ENCODE measurements at regions not wholly inside any gene's neighbourhood (a gene's known extent, or its start where the extent isn't known, plus 50 kb on each side); places are given as distances from the start of the nearest gene placed in this dataset.
"Not testable (repeated sequence)": the region's sequence is repeated elsewhere in the genome, so short reads cannot be mapped to it uniquely, and the experiment has no call there.

DNA sequence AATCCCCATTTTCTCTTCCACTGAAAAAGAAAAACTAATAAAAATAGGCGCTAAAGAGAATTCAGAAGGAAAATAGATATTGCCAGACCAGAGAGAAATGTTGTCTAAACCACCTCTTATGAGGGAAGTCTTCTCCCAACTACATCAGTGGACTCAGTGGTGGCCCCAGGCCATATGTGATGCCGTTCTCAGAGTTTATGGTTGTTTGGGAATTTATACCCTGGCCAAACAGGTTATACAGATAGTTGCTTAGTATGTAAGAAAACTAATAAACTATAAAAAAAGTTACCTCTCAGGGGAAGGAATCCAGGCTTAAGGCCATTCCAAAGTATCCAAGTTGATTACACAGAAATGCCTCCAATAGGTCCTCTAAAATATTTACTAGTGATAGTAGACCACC lies 103.4 kb upstream of the RBM19 start:
- Mint-ChIP-seq H3K27me3 (no peaks in the 10 kb centered on the region), H3K4me1 (no peaks in the 10 kb centered on the region), H3K36me3 (no peaks in the 10 kb centered on the region), H3K9me3 (no peaks in the 10 kb centered on the region), H3K27ac (no peak overlapping the region), H3K4me3 (no peak overlapping the region)
- no peak for DNase-seq
- CTCF ChIA-PET, result no interaction called here

DNA sequence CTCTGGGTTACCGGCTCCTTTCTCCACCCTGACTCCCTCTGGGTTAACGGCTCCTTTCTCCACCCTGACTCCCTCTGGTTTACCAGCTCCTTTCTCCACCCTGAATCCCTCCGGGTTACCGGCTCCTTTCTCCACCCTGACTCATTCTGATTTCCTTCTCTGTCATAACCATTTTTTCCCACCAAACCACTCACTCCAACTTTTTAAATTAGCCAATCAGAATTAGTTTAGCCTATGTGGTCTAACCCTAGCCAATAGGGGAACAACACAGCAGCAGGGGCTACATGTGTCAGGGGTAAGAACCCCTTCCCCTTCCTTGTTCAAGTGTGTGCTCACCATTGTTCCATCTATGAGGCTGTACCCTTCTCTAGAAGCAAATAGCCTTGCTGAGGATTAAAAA lies 98.4 kb upstream of the RBM19 start:
- no peaks in the 10 kb centered on the region for H3K36me3 Mint-ChIP-seq
- CTCF ChIA-PET, result no interaction called here
- H3K27ac Mint-ChIP-seq, result no peak overlapping the region
- no peaks in the 10 kb centered on the region for H3K9me3 Mint-ChIP-seq
- no peaks in the 10 kb centered on the region for H3K27me3 Mint-ChIP-seq
- H3K4me3 Mint-ChIP-seq, result no peak overlapping the region
- H3K4me1 Mint-ChIP-seq, result no peaks in the 10 kb centered on the region
- DNase-seq, result no peak

DNA sequence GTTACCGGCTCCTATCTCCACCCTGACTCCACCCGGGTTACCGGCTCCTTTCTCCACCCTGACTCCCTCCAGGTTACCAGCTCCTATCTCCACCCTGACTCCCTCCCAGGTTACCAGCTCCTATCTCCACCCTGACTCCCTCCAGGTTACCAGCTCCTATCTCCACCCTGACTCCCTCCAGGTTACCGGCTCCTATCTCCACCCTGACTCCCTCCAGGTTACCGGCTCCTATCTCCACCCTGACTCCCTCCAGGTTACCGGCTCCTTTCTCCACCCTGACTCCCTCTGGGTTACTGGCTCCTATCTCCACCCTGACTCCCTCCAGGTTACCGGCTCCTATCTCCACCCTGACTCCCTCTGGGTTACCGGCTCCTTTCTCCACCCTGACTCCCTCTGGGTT lies 97.9 kb upstream of the RBM19 start:
- H3K27me3 Mint-ChIP-seq, H3K36me3 Mint-ChIP-seq, H3K9me3 Mint-ChIP-seq, H3K4me3 Mint-ChIP-seq, DNase-seq, H3K27ac Mint-ChIP-seq, H3K4me1 Mint-ChIP-seq, CTCF ChIA-PET: not testable (repeated sequence)

DNA sequence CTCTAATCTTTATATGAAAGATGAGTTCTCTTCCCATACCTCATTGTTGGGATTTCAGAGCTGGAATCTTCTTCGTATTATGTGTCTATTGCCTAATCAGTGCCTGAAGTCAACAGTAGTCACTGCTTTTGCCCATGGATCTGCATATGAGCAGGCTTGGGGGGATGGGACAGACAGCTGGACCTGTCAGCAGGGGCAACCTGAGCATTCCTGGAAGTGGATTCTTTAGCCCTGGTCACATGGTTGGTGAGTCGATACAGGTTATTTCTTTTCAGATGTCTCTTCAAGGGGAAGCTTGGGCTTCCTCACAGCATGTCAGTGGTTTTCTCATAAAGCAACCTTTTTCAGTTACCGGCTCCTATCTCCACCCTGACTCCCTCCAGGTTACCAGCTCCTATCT lies 97.3 kb upstream of the RBM19 start:
- no peak for DNase-seq
- no peaks in the 10 kb centered on the region for H3K36me3 Mint-ChIP-seq
- no peaks in the 10 kb centered on the region for H3K4me1 Mint-ChIP-seq
- CTCF ChIA-PET, result no interaction called here
- no peak overlapping the region for H3K27ac Mint-ChIP-seq
- no peak overlapping the region for H3K4me3 Mint-ChIP-seq
- H3K27me3 Mint-ChIP-seq, result no peaks in the 10 kb centered on the region
- H3K9me3 Mint-ChIP-seq, result no peaks in the 10 kb centered on the region

DNA sequence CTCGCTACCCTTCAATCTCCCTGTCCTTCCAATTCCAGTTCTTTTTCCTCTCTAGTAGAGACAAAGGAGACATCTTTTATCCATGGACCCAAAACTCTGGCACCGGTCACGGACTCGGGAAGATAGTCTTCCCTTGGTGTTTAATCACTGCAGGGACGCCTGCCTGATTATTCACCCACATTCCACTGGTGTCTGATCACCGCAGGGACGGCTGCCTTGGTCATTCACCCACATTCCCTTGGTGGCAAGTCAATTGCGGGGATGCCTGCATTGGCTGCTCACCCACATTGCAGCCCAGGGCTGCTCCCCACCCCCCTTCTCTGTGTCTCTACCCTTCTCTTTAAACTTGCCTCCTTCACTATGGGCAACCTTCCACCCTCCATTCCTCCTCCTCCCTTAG lies 90.2 kb upstream of the RBM19 start:
- H3K27me3 Mint-ChIP-seq, H3K9me3 Mint-ChIP-seq, CTCF ChIA-PET, H3K4me3 Mint-ChIP-seq, DNase-seq, H3K4me1 Mint-ChIP-seq, H3K27ac Mint-ChIP-seq, H3K36me3 Mint-ChIP-seq: not testable (repeated sequence)

DNA sequence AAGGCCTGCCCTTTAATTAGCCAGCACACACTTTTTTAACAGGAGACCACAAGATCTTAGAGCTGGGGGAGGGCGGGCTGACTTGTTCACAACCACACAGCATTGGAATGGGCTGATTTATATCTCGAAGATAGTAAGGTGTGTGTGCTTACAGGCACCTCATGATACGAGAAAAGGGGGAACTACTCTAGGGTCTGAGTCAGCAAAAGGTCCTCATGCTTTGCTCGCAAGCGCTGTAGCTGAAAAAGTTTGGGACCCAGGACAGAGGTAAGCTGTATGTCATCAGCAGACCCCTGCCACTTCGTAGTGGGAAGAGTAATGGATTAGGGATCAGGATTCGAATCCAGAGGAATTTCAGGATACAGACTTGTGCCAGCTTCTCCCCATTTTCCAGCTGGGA lies 88.9 kb upstream of the RBM19 start:
- H3K4me3 Mint-ChIP-seq, result no peak overlapping the region
- no peaks in the 10 kb centered on the region for H3K4me1 Mint-ChIP-seq
- no peak for DNase-seq
- H3K36me3 Mint-ChIP-seq, result no peaks in the 10 kb centered on the region
- no peaks in the 10 kb centered on the region for H3K9me3 Mint-ChIP-seq
- CTCF ChIA-PET, result no interaction called here
- H3K27me3 Mint-ChIP-seq, result no peaks in the 10 kb centered on the region
- no peak overlapping the region for H3K27ac Mint-ChIP-seq

DNA sequence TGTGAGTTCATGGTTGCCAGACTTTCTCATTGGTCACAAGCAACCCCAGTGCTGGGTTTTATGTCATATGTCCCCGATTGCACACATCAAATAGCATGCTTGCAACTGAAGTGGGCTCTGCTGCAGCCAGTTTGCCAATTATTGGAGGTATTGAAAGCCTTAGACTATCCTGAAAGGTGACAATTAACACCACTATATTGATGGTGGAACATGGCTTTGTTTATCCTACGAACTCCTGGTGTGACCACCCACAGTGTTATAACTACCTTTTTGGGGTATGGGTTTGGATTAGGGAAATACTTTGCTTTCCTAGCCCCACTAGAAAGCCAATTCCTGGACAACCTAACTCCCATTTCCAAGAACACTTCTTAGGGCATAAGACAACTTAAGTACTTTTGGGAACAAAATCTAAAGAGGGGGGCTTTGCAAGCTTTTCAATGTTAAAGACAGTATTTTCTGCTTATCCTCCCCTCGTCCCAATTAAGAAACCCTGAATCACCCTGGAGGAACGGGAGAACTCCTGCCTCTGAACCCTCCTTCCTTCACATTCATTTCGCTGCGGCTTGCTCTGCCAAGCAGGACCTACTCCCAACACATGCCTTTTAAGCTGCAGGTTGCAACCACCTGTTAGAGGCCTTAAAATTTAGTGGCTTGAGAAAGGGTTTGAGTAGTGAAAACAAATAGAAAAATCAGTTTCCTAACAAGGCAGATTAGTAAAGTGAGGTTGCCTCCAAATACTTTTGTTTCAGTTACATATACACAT lies 80.3 kb upstream of the RBM19 start:
- CTCF ChIA-PET, result no interaction called here
- no peaks in the 10 kb centered on the region for H3K4me1 Mint-ChIP-seq
- no peaks in the 10 kb centered on the region for H3K9me3 Mint-ChIP-seq
- no peak for DNase-seq
- no peaks in the 10 kb centered on the region for H3K27me3 Mint-ChIP-seq
- H3K27ac Mint-ChIP-seq, result no peak overlapping the region
- H3K4me3 Mint-ChIP-seq, result no peak overlapping the region
- no peaks in the 10 kb centered on the region for H3K36me3 Mint-ChIP-seq

DNA sequence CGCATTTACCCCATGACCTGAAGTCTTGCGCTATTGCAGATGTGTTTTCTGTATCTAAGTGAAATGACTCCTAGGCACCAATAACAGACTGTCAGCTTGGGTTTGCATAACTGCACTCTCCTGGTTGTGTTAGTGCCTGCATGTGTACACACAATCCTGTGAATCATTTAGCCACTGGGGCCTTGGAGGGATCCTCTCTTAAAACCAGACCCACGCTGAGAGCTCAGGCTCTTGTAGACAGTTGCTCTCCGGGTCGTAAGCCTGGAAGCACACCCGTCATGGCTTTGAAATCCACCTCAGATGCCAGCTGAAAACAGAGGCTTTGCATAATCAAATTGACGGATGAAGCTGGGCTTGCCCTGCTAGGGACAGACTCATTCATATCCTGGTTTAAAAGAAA lies 79.2 kb upstream of the RBM19 start:
- no peak for DNase-seq
- Mint-ChIP-seq H3K4me3 (no peak overlapping the region), H3K9me3 (no peaks in the 10 kb centered on the region), H3K4me1 (no peaks in the 10 kb centered on the region), H3K27me3 (no peaks in the 10 kb centered on the region), H3K36me3 (no peaks in the 10 kb centered on the region), H3K27ac (no peak overlapping the region)
- CTCF ChIA-PET, result no interaction called here

DNA sequence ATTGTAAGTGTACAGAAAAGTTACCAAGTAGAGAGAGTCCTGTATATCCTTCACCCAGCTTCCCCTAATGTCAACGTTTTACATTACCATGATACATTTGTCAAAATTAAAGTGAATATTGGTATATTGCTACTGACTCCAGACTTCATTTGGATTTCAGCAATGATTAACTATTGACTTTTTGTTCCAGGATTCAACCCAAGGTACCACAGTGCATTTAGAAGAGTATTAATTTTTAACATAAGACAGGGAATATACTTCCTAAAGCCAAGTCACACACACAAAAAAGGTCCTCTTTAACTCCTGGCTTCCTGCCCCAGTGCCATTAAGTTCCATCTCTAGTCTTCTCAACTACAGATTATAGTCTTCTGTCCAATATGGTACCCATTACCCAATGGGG lies 75.5 kb upstream of the RBM19 start:
- DNase-seq, result no peak
- H3K27ac Mint-ChIP-seq, result no peak overlapping the region
- no peak overlapping the region for H3K4me3 Mint-ChIP-seq
- no peaks in the 10 kb centered on the region for H3K9me3 Mint-ChIP-seq
- no peaks in the 10 kb centered on the region for H3K27me3 Mint-ChIP-seq
- CTCF ChIA-PET, result no interaction called here
- no peaks in the 10 kb centered on the region for H3K4me1 Mint-ChIP-seq
- no peaks in the 10 kb centered on the region for H3K36me3 Mint-ChIP-seq

DNA sequence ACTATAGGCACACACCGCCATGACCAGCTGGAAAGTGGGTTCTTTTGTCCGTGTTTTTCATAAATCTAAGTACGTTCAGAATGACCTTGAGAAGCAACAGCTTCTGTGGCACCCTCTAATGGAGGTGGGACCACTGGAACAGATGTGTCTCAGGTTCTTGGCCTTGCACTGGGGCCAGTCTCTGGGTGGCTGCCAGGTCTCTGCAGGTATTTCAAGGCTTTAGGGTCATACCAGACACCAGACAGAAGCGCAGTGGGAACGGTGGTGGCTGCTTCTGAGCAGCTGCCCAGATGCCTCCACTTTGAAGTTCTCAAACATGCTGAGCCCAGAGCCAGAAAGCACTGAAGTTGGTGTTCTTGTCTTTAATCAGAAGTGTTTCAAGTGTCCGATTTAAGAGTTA lies 75.0 kb upstream of the RBM19 start:
- CTCF ChIA-PET, result no interaction called here
- H3K27ac Mint-ChIP-seq, result no peak overlapping the region
- H3K36me3 Mint-ChIP-seq, result no peaks in the 10 kb centered on the region
- no peak overlapping the region for H3K4me3 Mint-ChIP-seq
- no peak for DNase-seq
- H3K9me3 Mint-ChIP-seq, result no peaks in the 10 kb centered on the region
- H3K27me3 Mint-ChIP-seq, result no peaks in the 10 kb centered on the region
- H3K4me1 Mint-ChIP-seq, result no peaks in the 10 kb centered on the region

DNA sequence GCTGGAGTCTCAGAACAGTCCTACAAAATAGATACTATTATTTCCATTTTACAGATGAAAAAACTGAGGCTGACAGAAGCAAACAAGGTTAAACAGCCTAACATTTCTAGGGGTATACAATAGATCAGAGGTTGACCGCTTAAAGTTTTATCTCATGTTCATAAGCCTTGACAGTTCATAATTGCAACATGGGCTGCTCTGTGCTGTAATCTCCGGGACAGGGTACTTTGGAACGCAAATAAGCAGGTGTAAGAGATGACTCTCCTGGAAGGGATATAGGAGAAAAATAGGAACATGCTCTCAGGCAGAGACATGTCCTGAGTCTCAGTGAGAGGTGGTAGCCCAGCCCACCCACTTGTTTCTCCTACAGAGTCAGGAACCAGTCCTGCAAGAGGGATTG lies 72.8 kb upstream of the RBM19 start:
- H3K4me1 Mint-ChIP-seq, result no peaks in the 10 kb centered on the region
- no peak for DNase-seq
- CTCF ChIA-PET, result no interaction called here

DNA sequence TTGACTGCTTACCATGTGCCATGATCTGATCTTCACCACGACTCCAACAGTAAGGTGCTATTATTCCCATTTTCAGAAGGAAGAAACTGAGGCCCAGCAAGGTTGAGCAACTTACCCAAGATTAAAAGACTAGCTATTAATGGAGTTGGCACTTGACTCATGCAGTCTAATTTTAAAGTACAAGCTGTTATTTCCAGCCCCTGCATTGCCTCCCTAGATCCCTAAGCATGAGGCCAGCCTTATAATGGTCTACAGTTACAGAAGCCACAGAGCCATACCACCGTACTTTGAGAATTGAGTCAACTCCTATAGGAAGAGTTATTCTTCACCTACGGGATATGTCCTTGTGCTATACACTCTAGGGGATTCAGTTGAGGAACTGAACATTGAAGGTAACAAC lies 66.7 kb upstream of the RBM19 start:
- CTCF ChIA-PET, result no interaction called here
- Mint-ChIP-seq H3K4me3 (no peak overlapping the region), H3K9me3 (no peaks in the 10 kb centered on the region), H3K27me3 (no peaks in the 10 kb centered on the region), H3K4me1 (no peaks in the 10 kb centered on the region), H3K27ac (no peak overlapping the region), H3K36me3 (no peaks in the 10 kb centered on the region)
- no peak for DNase-seq

More for the DNA sequence above, 72.8 kb upstream of the RBM19 start:
- Mint-ChIP-seq H3K4me3 (no peak overlapping the region), H3K36me3 (no peaks in the 10 kb centered on the region), H3K9me3 (no peaks in the 10 kb centered on the region), H3K27me3 (no peaks in the 10 kb centered on the region), H3K27ac (no peak overlapping the region)

DNA sequence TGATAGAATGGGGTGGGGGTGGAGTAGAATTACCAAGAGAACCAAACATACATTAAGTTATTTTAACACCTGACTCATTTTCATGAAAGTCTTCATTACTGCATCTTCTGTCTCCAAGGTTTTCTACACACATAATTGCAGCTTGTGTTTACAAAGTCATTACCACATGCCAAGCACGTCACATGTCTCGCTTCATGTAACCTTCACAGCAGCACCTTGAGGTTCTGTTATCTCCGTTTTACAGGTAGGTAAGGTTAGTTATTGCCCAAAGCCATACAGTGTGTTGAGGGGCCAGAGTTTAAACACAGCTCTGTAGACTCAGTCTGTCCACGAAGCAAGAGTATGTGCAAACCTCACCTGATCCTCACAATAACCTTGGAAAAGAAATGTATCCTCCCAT lies 64.3 kb upstream of the RBM19 start:
- H3K27ac Mint-ChIP-seq, result no peak overlapping the region
- H3K4me1 Mint-ChIP-seq, result no peaks in the 10 kb centered on the region
- CTCF ChIA-PET, result no interaction called here
- H3K36me3 Mint-ChIP-seq, result no peaks in the 10 kb centered on the region
- H3K27me3 Mint-ChIP-seq, result peaks cover 6% of the 10 kb centered on the region
- no peak overlapping the region for H3K4me3 Mint-ChIP-seq
- no peaks in the 10 kb centered on the region for H3K9me3 Mint-ChIP-seq
- DNase-seq, result no peak

DNA sequence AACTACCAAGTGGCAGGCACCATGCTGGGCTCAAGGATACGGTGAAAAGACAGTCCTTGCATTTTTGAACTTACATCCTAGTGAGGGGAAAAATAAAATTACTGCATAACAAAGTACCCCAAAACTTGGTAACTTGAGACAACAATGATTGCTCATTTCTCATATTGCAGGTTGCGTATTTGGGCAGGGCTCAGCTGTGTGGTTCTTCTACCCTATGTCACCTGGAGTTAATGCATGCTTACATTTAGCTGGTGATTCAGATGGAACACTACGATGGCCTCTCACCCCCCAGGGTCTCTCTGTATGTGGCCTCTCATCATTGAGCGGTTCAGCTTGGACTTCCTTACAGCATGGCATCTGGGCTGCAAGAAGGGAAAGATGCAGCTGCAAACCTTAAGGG lies 60.7 kb upstream of the RBM19 start:
- CTCF ChIA-PET, result no interaction called here
- no peaks in the 10 kb centered on the region for H3K4me1 Mint-ChIP-seq

DNA sequence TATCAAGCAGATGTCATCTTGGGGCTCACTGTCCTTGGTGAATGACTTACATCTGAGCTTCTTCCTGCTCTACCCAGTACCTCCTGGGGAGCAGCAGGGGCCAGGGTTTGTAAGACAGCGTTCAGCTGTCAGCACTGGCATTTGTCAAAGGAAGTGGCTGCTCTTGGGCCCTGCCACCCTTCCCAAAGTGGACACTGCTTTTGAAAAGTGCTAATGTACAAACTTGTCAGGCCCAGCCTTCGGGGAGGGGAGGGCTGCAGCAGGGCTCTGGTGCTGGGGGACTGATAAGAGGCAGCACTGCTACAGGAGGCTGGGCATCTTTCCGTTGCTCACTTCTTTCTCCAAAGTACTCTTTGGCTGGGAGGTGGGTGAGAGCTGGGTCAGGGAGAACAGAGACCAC lies 59.8 kb upstream of the RBM19 start:
- CTCF ChIA-PET, result no interaction called here
- H3K4me3 Mint-ChIP-seq, result no peak overlapping the region
- no peak for DNase-seq
- H3K4me1 Mint-ChIP-seq, result no peaks in the 10 kb centered on the region
- H3K36me3 Mint-ChIP-seq, result no peaks in the 10 kb centered on the region
- no peaks in the 10 kb centered on the region for H3K9me3 Mint-ChIP-seq
- no peak overlapping the region for H3K27ac Mint-ChIP-seq
- peaks cover 10% of the 10 kb centered on the region for H3K27me3 Mint-ChIP-seq

More for the DNA sequence above, 60.7 kb upstream of the RBM19 start:
- H3K27me3 Mint-ChIP-seq, result peaks cover 10% of the 10 kb centered on the region
- H3K27ac Mint-ChIP-seq, result no peak overlapping the region
- H3K36me3 Mint-ChIP-seq, result no peaks in the 10 kb centered on the region
- H3K4me3 Mint-ChIP-seq, result no peak overlapping the region
- H3K9me3 Mint-ChIP-seq, result no peaks in the 10 kb centered on the region
- no peak for DNase-seq

DNA sequence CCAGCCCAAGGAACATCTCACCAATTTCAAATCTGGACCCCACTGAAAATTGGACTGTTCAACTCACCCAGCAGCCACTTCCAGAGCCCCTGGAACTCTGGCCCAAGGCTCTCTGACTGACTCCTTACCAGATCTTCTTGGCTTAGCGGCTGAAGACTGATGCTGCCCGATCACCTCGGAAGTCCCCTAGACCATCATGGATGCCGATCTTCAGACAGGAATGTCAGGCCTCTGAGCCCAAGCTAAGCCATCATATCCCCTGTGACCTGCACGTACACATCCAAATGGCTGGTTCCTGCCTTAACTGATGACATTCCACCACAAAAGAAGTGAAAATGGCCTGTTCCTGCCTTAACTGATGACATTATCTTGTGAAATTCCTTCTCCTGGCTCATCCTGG lies 56.0 kb upstream of the RBM19 start:
- H3K4me1 Mint-ChIP-seq, H3K9me3 Mint-ChIP-seq, H3K36me3 Mint-ChIP-seq, H3K4me3 Mint-ChIP-seq, H3K27ac Mint-ChIP-seq, DNase-seq, CTCF ChIA-PET: not testable (repeated sequence)
- peaks cover 15% of the 10 kb centered on the region for H3K27me3 Mint-ChIP-seq

Data from activated naive CD4-positive, alpha-beta T cell treated with anti-CD3 and anti-CD28 coated beads, Interleukin-2, amount 10 ng/mL, durations not matched to agents 7 days and 5 days (primary cell).